Middle frontal gyrus (tissue), 1 donor: ENCODE measurements at regions not wholly inside any gene's neighbourhood (a gene's known extent, or its start where the extent isn't known, plus 50 kb on each side); places are given as distances from the start of the nearest gene placed in this dataset.

Experiments
- DNase-seq: peaks from one replicate; pipeline ENCODE4 v3.0.0-alpha.2; 2015; ENCODE audit warnings: low spot score; ENCODE audit errors: extremely low spot score

GRCh38 chr2:216808805-216809425 lies 50.9 kb downstream of the TNP1 start:
- no peak for DNase-seq

- no peak for DNase-seq
Measured at GRCh38 chr2:216807857-216808272, 52.0 kb downstream of the TNP1 start.

- no peak for DNase-seq
Measured at GRCh38 chr2:216804357-216805350, 55.2 kb downstream of the TNP1 start.

GRCh38 chr2:216803791-216804190 lies 56.1 kb downstream of the TNP1 start:
- DNase-seq: no peak

GRCh38 chr2:216802516-216803215 lies 57.2 kb downstream of the TNP1 start:
- DNase-seq: no peak

GRCh38 chr2:216800836-216801235 lies 59.0 kb downstream of the TNP1 start:
- no peak for DNase-seq

- peak; percentile 33 for DNase-seq
Measured at GRCh38 chr2:216799873-216800431, 59.9 kb downstream of the TNP1 start.

GRCh38 chr2:216796115-216796840 lies 63.6 kb downstream of the TNP1 start:
- DNase-seq: no peak

GRCh38 chr2:216793386-216793785 lies 66.5 kb downstream of the TNP1 start:
- DNase-seq: no peak

- DNase-seq: no peak
Measured at GRCh38 chr2:216792222-216793021, 67.4 kb downstream of the TNP1 start.

- no peak for DNase-seq
Measured at GRCh38 chr2:216791303-216791702, 68.6 kb downstream of the TNP1 start.

GRCh38 chr2:216789081-216789480 lies 70.8 kb downstream of the TNP1 start:
- no peak for DNase-seq

GRCh38 chr2:216787851-216788540 lies 71.9 kb downstream of the TNP1 start:
- DNase-seq: no peak

- no peak for DNase-seq
Measured at GRCh38 chr2:216786676-216787075, 73.2 kb downstream of the TNP1 start.

GRCh38 chr2:216784456-216784855 lies 75.4 kb downstream of the TNP1 start:
- DNase-seq: no peak

- DNase-seq: no peak
Measured at GRCh38 chr2:216781709-216782108, 78.2 kb downstream of the TNP1 start.

- DNase-seq: no peak
Measured at GRCh38 chr2:216780843-216781242, 79.0 kb downstream of the TNP1 start.

- no peak for DNase-seq
Measured at GRCh38 chr2:216777637-216778273, 82.1 kb downstream of the TNP1 start.
